Kidney tubule cell (primary cell): ENCODE measurements at regions not wholly inside any gene's neighbourhood (a gene's known extent, or its start where the extent isn't known, plus 50 kb on each side); places are given as distances from the start of the nearest gene placed in this dataset.
"Not testable (repeated sequence)": the region's sequence is repeated elsewhere in the genome, so short reads cannot be mapped to it uniquely, and the experiment has no call there.

Experiments
- DNase-seq: peaks from one replicate; pipeline ENCODE4 v3.0.0-alpha.2; 2018; ENCODE audit warnings: low spot score

- no peak for DNase-seq
These were observed 2005.7 kb downstream of the MRPL39 start for GRCh38 chr21:23601549-23601948.

GRCh38 chr21:23593582-23593981 lies 2013.7 kb downstream of the MRPL39 start:
- no peak for DNase-seq

GRCh38 chr21:23585419-23585818 lies 2021.9 kb downstream of the MRPL39 start:
- DNase-seq = no peak

- DNase-seq = no peak
These were observed 2027.7 kb downstream of the MRPL39 start for GRCh38 chr21:23579573-23579972.

- DNase-seq = no peak
These were observed 2029.3 kb downstream of the MRPL39 start for GRCh38 chr21:23578027-23578426.

- DNase-seq = no peak
These were observed 2032.3 kb downstream of the MRPL39 start for GRCh38 chr21:23574932-23575331.

- DNase-seq = not testable (repeated sequence)
These were observed 2058.4 kb downstream of the MRPL39 start for GRCh38 chr21:23548924-23549323.

GRCh38 chr21:23543333-23543732 lies 2063.9 kb downstream of the MRPL39 start:
- no peak for DNase-seq

GRCh38 chr21:23542097-23542496 lies 2065.2 kb downstream of the MRPL39 start:
- DNase-seq = no peak

GRCh38 chr21:23541571-23541970 lies 2065.7 kb downstream of the MRPL39 start:
- DNase-seq = no peak

- no peak for DNase-seq
These were observed 2072.4 kb downstream of the MRPL39 start for GRCh38 chr21:23534850-23535249.

GRCh38 chr21:23531444-23531843 lies 2075.8 kb downstream of the MRPL39 start:
- no peak for DNase-seq

GRCh38 chr21:23524685-23525084 lies 2082.6 kb downstream of the MRPL39 start:
- DNase-seq = no peak

GRCh38 chr21:23522751-23523150 lies 2084.5 kb downstream of the MRPL39 start:
- DNase-seq = no peak

GRCh38 chr21:23507501-23507900 lies 2099.8 kb downstream of the MRPL39 start:
- DNase-seq = no peak

GRCh38 chr21:23496729-23497128 lies 2110.6 kb downstream of the MRPL39 start:
- DNase-seq = no peak

GRCh38 chr21:23488245-23488644 lies 2119.0 kb downstream of the MRPL39 start:
- DNase-seq = no peak

GRCh38 chr21:23480591-23481270 lies 2126.6 kb downstream of the MRPL39 start:
- no peak for DNase-seq

GRCh38 chr21:23478381-23478780 lies 2128.9 kb downstream of the MRPL39 start:
- no peak for DNase-seq

GRCh38 chr21:23475281-23476219 lies 2131.7 kb downstream of the MRPL39 start:
- DNase-seq = no peak

GRCh38 chr21:23471877-23472276 lies 2135.4 kb downstream of the MRPL39 start:
- DNase-seq = no peak

GRCh38 chr21:23463365-23463764 lies 2143.9 kb downstream of the MRPL39 start:
- no peak for DNase-seq

GRCh38 chr21:23455676-23456075 lies 2151.6 kb downstream of the MRPL39 start:
- no peak for DNase-seq
